Endothelial cell of umbilical vein (primary cell): ENCODE measurements at regions not wholly inside any gene's neighbourhood (a gene's known extent, or its start where the extent isn't known, plus 50 kb on each side); places are given as distances from the start of the nearest gene placed in this dataset.

Experiments used
- BruUV-seq: library from RNA; stranded (reverse); fragments of 400-500 nt; replicated peaks from 2 replicates; lab custom pipeline; 2021; lab: Mats Ljungman, UMichigan
- CTCF ChIA-PET: fragments of 300-600, 350-600 bp; sonication (Branson Sonifier 250); formaldehyde crosslinking; loops from one replicate; lab custom pipeline; 2021; ENCODE audit warnings: antibody characterized with exemption, inconsistent platforms; lab: Charles Lee
- POLR2A ChIA-PET: fragments of 300-600, 350-600 bp; sonication (Branson Sonifier 250); formaldehyde crosslinking; loops from one replicate; lab custom pipeline; 2021; ENCODE audit warnings: antibody characterized with exemption, inconsistent platforms; lab: Charles Lee
- DNase-seq: peaks from one replicate; pipeline ENCODE4 v3.0.0-alpha.2; 2011; ENCODE audit warnings: low read depth, low spot score
- FAIRE-seq: peaks from 2 replicates; lab custom pipeline; 2011; peaks lifted over from hg19 to GRCh38; lab: Jason Lieb, UNC
- H2AFZ ChIP-seq: 2 replicates; pipeline ENCODE4 v1.6.0; 2012; ENCODE audit warnings: low read depth, low read length, control low read depth, inconsistent platforms
- H3K27ac ChIP-seq: 2 replicates; pipeline ENCODE4 v1.5.1; 2011; ENCODE audit warnings: low read depth, mild to moderate bottlenecking, control low read depth, low read length, moderate library complexity; ENCODE audit not compliant: insufficient read depth
- H3K27me3 ChIP-seq, 2 experiments: 2 replicates each; pipeline versions ENCODE4 v1.6.0 to v1.6.1; 2011; ENCODE audit warnings: low read length in 2 of 2, mixed read lengths in 1 of 2; ENCODE audit not compliant: control insufficient read depth in 2 of 2, insufficient read depth in 2 of 2
- H3K36me3 ChIP-seq, 2 experiments: 2 replicates in 1 of 2; 3 replicates in 1 of 2; pipeline ENCODE4 v1.5.1; 2011; ENCODE audit warnings: low read length in 2 of 2, mild to moderate bottlenecking in 1 of 2, moderate library complexity in 1 of 2; ENCODE audit not compliant: control insufficient read depth in 2 of 2, insufficient read depth in 2 of 2; ENCODE audit errors: extremely low read depth in 1 of 2
- H3K4me1 ChIP-seq: 3 replicates; pipeline ENCODE4 v1.5.1; 2011; ENCODE audit warnings: mild to moderate bottlenecking, low read length; ENCODE audit not compliant: control insufficient read depth, insufficient read depth; ENCODE audit errors: extremely low read depth
- H3K4me2 ChIP-seq: 2 replicates; pipeline ENCODE4 v1.6.1; 2011; ENCODE audit warnings: low read length, control low read depth, mixed read lengths; ENCODE audit not compliant: insufficient read depth
- H3K4me3 ChIP-seq, 3 experiments: fragments of 200-600 bp in 1 of 3; sonication (generic), shearing (Covaris generic) in 1 of 3; replicated peaks in 1 of 3; 2 replicates each; pipeline ENCODE4 v1.5.1; 2011 to 2016; ENCODE audit warnings: control low read depth in 3 of 3, low read length in 3 of 3, mild to moderate bottlenecking in 2 of 3, inconsistent platforms in 1 of 3, low read depth in 1 of 3, moderate library complexity in 1 of 3; ENCODE audit not compliant: insufficient read depth in 1 of 3
- H3K79me2 ChIP-seq: 2 replicates; pipeline ENCODE4 v1.6.0; 2012; ENCODE audit warnings: low read length, inconsistent platforms; ENCODE audit not compliant: control insufficient read depth, insufficient read depth
- H3K9ac ChIP-seq: replicated peaks from 2 replicates; pipeline ENCODE3; 2011; ENCODE audit warnings: low read length, control low read depth; ENCODE audit not compliant: insufficient read depth; ENCODE audit errors: extremely low read depth
- H3K9me1 ChIP-seq: replicated peaks from 3 replicates; pipeline ENCODE4 v1.6.0; 2011; ENCODE audit warnings: mild to moderate bottlenecking, low read length; ENCODE audit not compliant: control insufficient read depth, insufficient read depth; ENCODE audit errors: extremely low read depth
- H3K9me3 ChIP-seq: replicated peaks from 2 replicates; pipeline ENCODE4 v1.5.1; 2012; ENCODE audit warnings: low read length, inconsistent platforms; ENCODE audit not compliant: control insufficient read depth, insufficient read depth
- H4K20me1 ChIP-seq: replicated peaks from 2 replicates; pipeline ENCODE3; 2011; ENCODE audit warnings: mild to moderate bottlenecking, low read length; ENCODE audit not compliant: control insufficient read depth, insufficient read depth; ENCODE audit errors: extremely low read depth
- CTCF ChIP-seq, 2 donors: IDR thresholded peaks; 1 replicate in 1 of 2; 2 replicates in 1 of 2; pipeline ENCODE4 v1.5.1; 2011; ENCODE audit warnings: low read length in 2 of 2, mild to moderate bottlenecking in 2 of 2, moderate library complexity in 2 of 2, control low read depth in 1 of 2, inconsistent platforms in 1 of 2, low read depth in 1 of 2; ENCODE audit not compliant: insufficient read depth in 1 of 2; ENCODE audit errors: extremely low read depth in 1 of 2
- EZH2 ChIP-seq: IDR thresholded peaks from 2 replicates; pipeline ENCODE4 v1.6.1; 2012; ENCODE audit warnings: borderline replicate concordance, low read depth, mild to moderate bottlenecking, moderate library complexity, low read length, inconsistent platforms; ENCODE audit not compliant: severe bottlenecking
- FOS ChIP-seq: IDR thresholded peaks from 2 replicates; pipeline ENCODE4 v1.6.1; 2011; ENCODE audit warnings: mild to moderate bottlenecking, low read length, moderate library complexity, borderline replicate concordance; ENCODE audit not compliant: insufficient read depth
- GATA2 ChIP-seq: IDR thresholded peaks from 2 replicates; pipeline ENCODE4 v1.7.0; 2011; ENCODE audit warnings: low read depth, mild to moderate bottlenecking, moderate library complexity, mixed read lengths, low read length; ENCODE audit not compliant: insufficient read length, insufficient read depth
- JUN ChIP-seq: IDR thresholded peaks from 2 replicates; pipeline ENCODE4 v1.6.1; 2011; ENCODE audit warnings: borderline replicate concordance, low read depth; ENCODE audit not compliant: insufficient read length, insufficient read depth
- MYC ChIP-seq: IDR thresholded peaks from one replicate; pipeline ENCODE4 v1.6.1; 2011; ENCODE audit warnings: mild to moderate bottlenecking, low read depth, low read length
- POLR2A ChIP-seq: IDR thresholded peaks from 2 replicates; pipeline ENCODE4 v1.6.1; 2012; ENCODE audit warnings: low read depth, mild to moderate bottlenecking, control low read depth, low read length
- POLR2AphosphoS5 ChIP-seq: IDR thresholded peaks from 2 replicates; pipeline ENCODE4 v1.6.1; 2012; ENCODE audit warnings: low read depth, mild to moderate bottlenecking, control low read depth, low read length, moderate library complexity; ENCODE audit not compliant: insufficient read depth
- dilution Hi-C: fragments of 300-500 bp; cut with MboI; formaldehyde crosslinking; loops from one replicate; pipeline ENCODE4 v1.15.0; 2019; ENCODE audit warnings: low sequenced_read_pairs; ENCODE audit not compliant: extremely low pct_ligation_motif_present
- intact Hi-C: fragments of 100-400 bp; cut with micrococcal nuclease; formaldehyde crosslinking; loops from one replicate; pipeline ENCODE4 v1.10.0; 2022
- TF ChIP-seq, protein P1 (sequence below): IDR thresholded peaks from 2 replicates; pipeline ENCODE4 v1.6.1; 2011; ENCODE audit not compliant: insufficient read depth, insufficient read length

GRCh38 chr2:81542119-81542518 is 1237.6 kb upstream of the LRRTM1 start:
- H3K9me1 ChIP-seq, result no peaks in the 10 kb centered on the region
- POLR2A ChIA-PET, result no interaction called here
- peaks cover 2% of the 10 kb centered on the region for H3K9me3 ChIP-seq
- CTCF ChIA-PET, result no interaction called here
- no peaks in the 10 kb centered on the region for H3K27me3 ChIP-seq
- no peak overlapping the region for H3K27ac ChIP-seq
- no peaks in the 10 kb centered on the region for H3K79me2 ChIP-seq
- dilution Hi-C loops, result no loop called here
- no peak overlapping the region for H3K4me3 ChIP-seq
- FAIRE-seq, result no peak
- BruUV-seq, result no TSS peak
- H3K4me2 ChIP-seq, result no peak overlapping the region
- H3K4me1 ChIP-seq, result no peaks in the 10 kb centered on the region
- H4K20me1 ChIP-seq, result no peaks in the 10 kb centered on the region
- no peak for DNase-seq
- no peak for TF ChIP-seq POLR2A
- TF ChIP-seq EZH2, result no peak
- no peak for TF ChIP-seq CTCF (IDR thresholded peaks at IDR 0.05; ENCODE audit: extremely low read depth in 1 of 2, insufficient read depth in 1 of 2, low read depth in 1 of 2, low read length in 2 of 2)
- no peak for TF ChIP-seq GATA2
- TF ChIP-seq, protein P1, sequence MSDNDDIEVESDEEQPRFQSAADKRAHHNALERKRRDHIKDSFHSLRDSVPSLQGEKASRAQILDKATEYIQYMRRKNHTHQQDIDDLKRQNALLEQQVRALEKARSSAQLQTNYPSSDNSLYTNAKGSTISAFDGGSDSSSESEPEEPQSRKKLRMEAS, result no peak
- TF ChIP-seq POLR2AphosphoS5, result no peak
- no peak for TF ChIP-seq MYC
- no peak for TF ChIP-seq JUN
- TF ChIP-seq FOS, result no peak
- H3K9ac ChIP-seq, result no peak overlapping the region
- H2AFZ ChIP-seq, result no peak overlapping the region
- H3K36me3 ChIP-seq, result no peaks in the 10 kb centered on the region
- intact Hi-C loops, result no loop called here
